ENCODE measurements at regions not wholly inside any gene's neighbourhood (a gene's known extent, or its start where the extent isn't known, plus 50 kb on each side); places are given as distances from the start of the nearest gene placed in this dataset.
"Not testable (repeated sequence)": the region's sequence is repeated elsewhere in the genome, so short reads cannot be mapped to it uniquely, and the experiment has no call there.

DNA sequence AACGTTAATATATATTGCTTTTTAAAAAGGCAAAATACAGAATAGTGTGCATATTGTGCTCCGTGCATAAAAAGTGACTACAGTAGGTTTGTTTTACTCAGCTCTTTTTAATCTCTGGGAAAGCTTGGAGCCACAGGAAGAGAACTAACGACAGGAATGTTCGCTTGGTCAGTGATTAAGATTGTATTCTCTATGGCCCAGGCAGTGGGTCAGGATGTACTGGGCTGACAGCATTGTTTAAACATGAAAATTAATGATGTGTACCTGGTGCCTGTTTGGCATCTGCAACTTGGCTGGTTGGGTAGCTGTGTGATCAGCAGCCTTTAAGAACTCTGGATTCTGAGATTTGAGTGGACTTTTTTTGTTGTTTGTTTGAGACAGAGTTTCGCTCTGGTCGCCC, 85.3 kb downstream of the SPATA31A6 start:
- H4K20me1 ChIP-seq (ENCODE audit: insufficient read depth); DNase-seq (ENCODE audit: low read depth, low spot score); H2AFZ ChIP-seq (ENCODE audit: low read depth, low read length, poor library complexity, severe bottlenecking); H3K4me1 ChIP-seq (ENCODE audit: control insufficient read depth in 1 of 2, insufficient read depth in 2 of 2, low read length in 2 of 2); RAD21 ChIA-PET (ENCODE audit: low non-redundant PET in 1 of 2, low total read pairs in 2 of 2, uncharacterized antibody in 2 of 2, unreplicated experiment in 2 of 2); BruUV-seq (replicated peaks); H3K27me3 ChIP-seq (ENCODE audit: insufficient read depth, low read length); H3K27ac ChIP-seq (ENCODE audit: low read depth, low read length); H3K4me3 ChIP-seq (replicated peaks in 1 of 2; ENCODE audit: low read depth in 1 of 2, low read length in 2 of 2); H3K36me3 ChIP-seq (ENCODE audit: control insufficient read depth in 1 of 2, insufficient read depth in 2 of 2, low read length in 2 of 2); CTCF ChIA-PET; H3K9me3 ChIP-seq (ENCODE audit: control insufficient read depth in 1 of 2, insufficient read depth in 1 of 2, low read depth in 1 of 2, low read length in 2 of 2); ATAC-seq; H3K4me2 ChIP-seq (ENCODE audit: low read length); H3K9ac ChIP-seq (ENCODE audit: low read length); H3K79me2 ChIP-seq (ENCODE audit: insufficient read depth, low read length); H3K9me2 ChIP-seq (ENCODE audit: insufficient read depth); POLR2A ChIA-PET; intact Hi-C loops (cut with micrococcal nuclease): not testable (repeated sequence)

DNA sequence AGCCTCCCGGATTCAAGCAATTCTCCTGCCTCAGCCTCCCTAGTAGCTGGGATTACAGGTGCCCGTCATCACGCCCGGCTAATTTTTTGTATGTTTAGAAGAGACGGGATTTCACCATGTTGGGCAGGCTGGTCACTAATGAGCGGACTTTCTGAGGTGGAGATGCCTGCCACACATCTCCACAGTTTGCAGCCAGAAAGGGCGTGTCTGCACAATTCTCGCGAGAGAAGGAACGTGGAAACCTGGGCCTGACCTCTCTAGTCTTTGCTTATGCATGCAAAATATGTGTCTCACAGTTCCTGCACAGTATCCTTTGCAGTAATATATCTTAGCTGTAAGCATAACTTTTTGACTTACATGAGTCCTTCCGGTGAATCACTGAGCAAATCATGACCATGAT, 85.7 kb downstream of the SPATA31A6 start:
- H3K4me3 ChIP-seq (replicated peaks in 1 of 2; ENCODE audit: low read depth in 1 of 2, low read length in 2 of 2); H3K27me3 ChIP-seq (ENCODE audit: insufficient read depth, low read length); H3K9me2 ChIP-seq (ENCODE audit: insufficient read depth); H3K9ac ChIP-seq (ENCODE audit: low read length); H2AFZ ChIP-seq (ENCODE audit: low read depth, low read length, poor library complexity, severe bottlenecking); H3K4me2 ChIP-seq (ENCODE audit: low read length); H3K79me2 ChIP-seq (ENCODE audit: insufficient read depth, low read length); H3K4me1 ChIP-seq (ENCODE audit: control insufficient read depth in 1 of 2, insufficient read depth in 2 of 2, low read length in 2 of 2); H3K27ac ChIP-seq (ENCODE audit: low read depth, low read length); H3K36me3 ChIP-seq (ENCODE audit: control insufficient read depth in 1 of 2, insufficient read depth in 2 of 2, low read length in 2 of 2); RAD21 ChIA-PET (ENCODE audit: low non-redundant PET in 1 of 2, low total read pairs in 2 of 2, uncharacterized antibody in 2 of 2, unreplicated experiment in 2 of 2); CTCF ChIA-PET; DNase-seq (ENCODE audit: low read depth, low spot score); intact Hi-C loops (cut with micrococcal nuclease); H4K20me1 ChIP-seq (ENCODE audit: insufficient read depth); BruUV-seq (replicated peaks); POLR2A ChIA-PET; ATAC-seq; H3K9me3 ChIP-seq (ENCODE audit: control insufficient read depth in 1 of 2, insufficient read depth in 1 of 2, low read depth in 1 of 2, low read length in 2 of 2): not testable (repeated sequence)

DNA sequence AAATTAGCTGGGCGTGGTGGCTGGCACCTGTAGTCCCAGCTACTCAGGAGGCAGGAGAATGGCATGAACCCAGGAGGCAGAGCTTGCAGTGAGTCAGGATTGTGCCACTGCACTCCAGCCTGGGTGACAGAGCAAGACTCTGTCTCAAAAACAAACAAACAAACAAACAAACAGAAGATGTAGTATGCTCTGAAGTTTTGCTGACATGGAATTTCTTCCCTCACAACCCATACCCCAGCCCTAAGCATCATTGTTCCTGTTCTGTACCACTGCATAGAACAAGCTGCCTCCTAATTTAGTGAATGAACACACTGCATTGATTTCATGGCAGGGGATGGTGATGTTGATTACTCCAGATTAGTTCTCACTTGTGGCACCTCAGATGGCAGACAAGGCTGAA, 89.7 kb downstream of the SPATA31A6 start:
- H3K27ac ChIP-seq (ENCODE audit: low read depth, low read length); H3K4me1 ChIP-seq (ENCODE audit: control insufficient read depth in 1 of 2, insufficient read depth in 2 of 2, low read length in 2 of 2); ATAC-seq; H3K9ac ChIP-seq (ENCODE audit: low read length); POLR2A ChIA-PET; DNase-seq (ENCODE audit: low read depth, low spot score); H3K36me3 ChIP-seq (ENCODE audit: control insufficient read depth in 1 of 2, insufficient read depth in 2 of 2, low read length in 2 of 2); BruUV-seq (replicated peaks); H3K9me2 ChIP-seq (ENCODE audit: insufficient read depth); H3K27me3 ChIP-seq (ENCODE audit: insufficient read depth, low read length); H3K9me3 ChIP-seq (ENCODE audit: control insufficient read depth in 1 of 2, insufficient read depth in 1 of 2, low read depth in 1 of 2, low read length in 2 of 2); intact Hi-C loops (cut with micrococcal nuclease); H3K4me2 ChIP-seq (ENCODE audit: low read length); CTCF ChIA-PET; H3K4me3 ChIP-seq (replicated peaks in 1 of 2; ENCODE audit: low read depth in 1 of 2, low read length in 2 of 2); H3K79me2 ChIP-seq (ENCODE audit: insufficient read depth, low read length); RAD21 ChIA-PET (ENCODE audit: low non-redundant PET in 1 of 2, low total read pairs in 2 of 2, uncharacterized antibody in 2 of 2, unreplicated experiment in 2 of 2); H4K20me1 ChIP-seq (ENCODE audit: insufficient read depth); H2AFZ ChIP-seq (ENCODE audit: low read depth, low read length, poor library complexity, severe bottlenecking): not testable (repeated sequence)

Measured in HCT116 (cell line).